ENCODE measurements at regions not wholly inside any gene's neighbourhood (a gene's known extent, or its start where the extent isn't known, plus 50 kb on each side); places are given as distances from the start of the nearest gene placed in this dataset.

- WGBS (ENCODE audit: insufficient coverage): no CpG with 5 or more reads among the region's 6 CpGs
- CTCF ChIA-PET: no interaction called here
- POLR2A ChIA-PET: no interaction called here
- Histone ChIP-seq H3K4me2 (replicated peaks; ENCODE audit: low read depth, low read length, poor library complexity, severe bottlenecking) (no peak overlapping the region), H3K79me2 (ENCODE audit: control insufficient read depth, insufficient read depth, low read length) (no peaks in the 10 kb centered on the region), H3K36me3 (replicated peaks in 1 of 2; ENCODE audit: control extremely low read depth in 1 of 2, control insufficient read depth in 1 of 2, extremely low read depth in 1 of 2, insufficient read depth in 2 of 2, low read length in 1 of 2) (no peaks in the 10 kb centered on the region), H3K9ac (ENCODE audit: low read length) (no peak overlapping the region), H2AFZ (ENCODE audit: insufficient read depth, low read depth, low read length, poor library complexity, severe bottlenecking) (no peak overlapping the region), H3K27me3 (replicated peaks in 1 of 4; ENCODE audit: control extremely low read depth in 1 of 4, control insufficient read depth in 3 of 4, insufficient read depth in 4 of 4, low read length in 3 of 4) (no peaks in the 10 kb centered on the region), H3K27ac (ENCODE audit: low read length in 2 of 2) (no peak overlapping the region), H3K4me3 (ENCODE audit: control extremely low read depth in 1 of 5, extremely low read depth in 1 of 5, insufficient read depth in 1 of 5, low read depth in 2 of 5, low read length in 4 of 5) (no peak overlapping the region), H4K20me1 (ENCODE audit: control insufficient read depth, insufficient read depth, low read length, poor library complexity, severe bottlenecking) (no peaks in the 10 kb centered on the region), H3K4me1 (ENCODE audit: control insufficient read depth in 2 of 2, insufficient read depth in 2 of 2, low read length in 2 of 2) (no peaks in the 10 kb centered on the region), H3K9me3 (ENCODE audit: control extremely low read depth in 1 of 3, control insufficient read depth in 2 of 3, insufficient read depth in 1 of 3, low read length in 2 of 3) (no peaks in the 10 kb centered on the region)
- Mint-ChIP-seq H3K27ac (no peak overlapping the region), H3K4me1 (no peaks in the 10 kb centered on the region), H3K27me3 (peaks cover 14% of the 10 kb centered on the region), H3K4me3 (no peak overlapping the region), H3K9me3 (ENCODE audit: insufficient read depth) (no peaks in the 10 kb centered on the region)
- TF ChIP-seq EZH2 (IDR thresholded peaks at IDR 0.05; ENCODE audit: borderline replicate concordance, insufficient read depth, low read depth, low read length, poor library complexity, severe bottlenecking): no peak
- no peak for TF ChIP-seq CTCF (IDR thresholded peaks at IDR 0.05)
- DNase-seq: no peak
- intact Hi-C loops (cut with micrococcal nuclease): no loop called here
- no peak for ATAC-seq (ENCODE audit: low read depth)
These were observed 288.8 kb downstream of the NPIPA8 start for GRCh38 chr16:18047761-18048160.

GRCh38 chr16:18045356-18045755 is 291.2 kb downstream of the NPIPA8 start:
- TF ChIP-seq EZH2 (IDR thresholded peaks at IDR 0.05; ENCODE audit: borderline replicate concordance, insufficient read depth, low read depth, low read length, poor library complexity, severe bottlenecking): no peak
- no peak overlapping the region for H3K27ac ChIP-seq (ENCODE audit: low read length in 2 of 2)
- no peaks in the 10 kb centered on the region for H3K4me1 Mint-ChIP-seq
- H3K9me3 Mint-ChIP-seq (ENCODE audit: insufficient read depth): no peaks in the 10 kb centered on the region
- no peaks in the 10 kb centered on the region for H3K4me1 ChIP-seq (ENCODE audit: control insufficient read depth in 2 of 2, insufficient read depth in 2 of 2, low read length in 2 of 2)
- no peak overlapping the region for H3K9ac ChIP-seq (ENCODE audit: low read length)
- H3K4me2 ChIP-seq (replicated peaks; ENCODE audit: low read depth, low read length, poor library complexity, severe bottlenecking): no peak overlapping the region
- no peaks in the 10 kb centered on the region for H4K20me1 ChIP-seq (ENCODE audit: control insufficient read depth, insufficient read depth, low read length, poor library complexity, severe bottlenecking)
- no peak overlapping the region for H3K4me3 Mint-ChIP-seq
- no peak for ATAC-seq (ENCODE audit: low read depth)
- intact Hi-C loops (cut with micrococcal nuclease): no loop called here
- no peaks in the 10 kb centered on the region for H3K36me3 ChIP-seq (replicated peaks in 1 of 2; ENCODE audit: control extremely low read depth in 1 of 2, control insufficient read depth in 1 of 2, extremely low read depth in 1 of 2, insufficient read depth in 2 of 2, low read length in 1 of 2)
- CTCF ChIA-PET: no interaction called here
- peaks cover 12% of the 10 kb centered on the region for H3K27me3 Mint-ChIP-seq
- no peaks in the 10 kb centered on the region for H3K9me3 ChIP-seq (ENCODE audit: control extremely low read depth in 1 of 3, control insufficient read depth in 2 of 3, insufficient read depth in 1 of 3, low read length in 2 of 3)
- H3K79me2 ChIP-seq (ENCODE audit: control insufficient read depth, insufficient read depth, low read length): no peaks in the 10 kb centered on the region
- no peak overlapping the region for H2AFZ ChIP-seq (ENCODE audit: insufficient read depth, low read depth, low read length, poor library complexity, severe bottlenecking)
- DNase-seq: no peak
- H3K27ac Mint-ChIP-seq: no peak overlapping the region
- POLR2A ChIA-PET: no interaction called here
- no peaks in the 10 kb centered on the region for H3K27me3 ChIP-seq (replicated peaks in 1 of 4; ENCODE audit: control extremely low read depth in 1 of 4, control insufficient read depth in 3 of 4, insufficient read depth in 4 of 4, low read length in 3 of 4)
- WGBS (ENCODE audit: insufficient coverage): 0% methylated on average over 1 of the region's 6 CpGs
- no peak overlapping the region for H3K4me3 ChIP-seq (ENCODE audit: control extremely low read depth in 1 of 5, extremely low read depth in 1 of 5, insufficient read depth in 1 of 5, low read depth in 2 of 5, low read length in 4 of 5)

Measured in B cell (primary cell).